GM10248 (cell line): ENCODE measurements at regions not wholly inside any gene's neighbourhood (a gene's known extent, or its start where the extent isn't known, plus 50 kb on each side); places are given as distances from the start of the nearest gene placed in this dataset.

Source experiments
- CTCF ChIA-PET: fragments of 300-600 bp; sonication (Branson Sonifier 250); formaldehyde crosslinking; extraction: SDS; loops from one replicate; lab custom pipeline; 2021; ENCODE audit warnings: antibody characterized with exemption; lab: Yijun Ruan, JAX
- POLR2A ChIA-PET: fragments of 350-650 bp; sonication (Branson Sonifier 250); formaldehyde crosslinking; extraction: SDS; loops from one replicate; lab custom pipeline; 2020; ENCODE audit warnings: antibody characterized with exemption; lab: Yijun Ruan, JAX
- DNase-seq: peaks from one replicate; pipeline ENCODE4 v3.0.0; 2012; ENCODE audit errors: extremely low spot score
- CTCF ChIP-seq: IDR thresholded peaks from 2 replicates; pipeline ENCODE4 v1.5.1; 2012; ENCODE audit warnings: mild to moderate bottlenecking, low read depth; ENCODE audit errors: extremely low read depth, missing control alignments, control extremely low read depth

GRCh38 chr6:16959789-16960188 lies 142.1 kb upstream of the STMND1 start:
- ChIA-PET POLR2A (no interaction called here), CTCF (no interaction called here)

GRCh38 chr6:16956361-16956760 lies 145.5 kb upstream of the STMND1 start:
- CTCF ChIA-PET, result interaction anchor here (1.2 to 1.8 kb wide), 3 partner anchors 10 to 14 kb away, joined by 3 to 9 read pairs (median 3); no protein-coding TSS in a partner anchor
- POLR2A ChIA-PET, result no interaction called here
- TF ChIP-seq CTCF, result no peak
- no peak for DNase-seq

More at GRCh38 chr6:16959789-16960188, 142.1 kb upstream of the STMND1 start:
- DNase-seq, result no peak
- TF ChIP-seq CTCF, result no peak

GRCh38 chr6:16955899-16956298 lies 146.0 kb upstream of the STMND1 start:
- CTCF ChIA-PET, result interaction anchor here (1.2 to 1.6 kb wide), 4 partner anchors 10 to 670 kb away, joined by 3 to 5 read pairs (median 4); no protein-coding TSS in a partner anchor

GRCh38 chr6:16953905-16954304 lies 147.9 kb upstream of the STMND1 start:
- DNase-seq, result no peak
- ChIA-PET POLR2A (no interaction called here), CTCF (interaction anchor here (2.0 kb wide), 1 partner anchor 11 kb away, joined by 5 read pairs; no protein-coding TSS in a partner anchor)
- TF ChIP-seq CTCF, result no peak

More at GRCh38 chr6:16955899-16956298, 146.0 kb upstream of the STMND1 start:
- no peak for TF ChIP-seq CTCF
- POLR2A ChIA-PET, result no interaction called here
- DNase-seq, result no peak

GRCh38 chr6:16953446-16953845 lies 148.4 kb upstream of the STMND1 start:
- CTCF ChIA-PET, result interaction anchor here (2.0 kb wide), 1 partner anchor 11 kb away, joined by 5 read pairs; no protein-coding TSS in a partner anchor
- no peak for DNase-seq
- POLR2A ChIA-PET, result no interaction called here
- TF ChIP-seq CTCF, result no peak

GRCh38 chr6:16950825-16951495 lies 150.9 kb upstream of the STMND1 start:
- ChIA-PET CTCF (interaction anchor here (1.1 to 2.8 kb wide), 5 partner anchors 10 to 40 kb away, joined by 3 to 10 read pairs (median 6); no protein-coding TSS in a partner anchor), POLR2A (no interaction called here)
- TF ChIP-seq CTCF, result no peak
- no peak for DNase-seq
